Left cardiac atrium (tissue), 4 donors: ENCODE measurements at regions not wholly inside any gene's neighbourhood (a gene's known extent, or its start where the extent isn't known, plus 50 kb on each side); places are given as distances from the start of the nearest gene placed in this dataset.
"Not testable (repeated sequence)": the region's sequence is repeated elsewhere in the genome, so short reads cannot be mapped to it uniquely, and the experiment has no call there.

ENCODE experiments used
- ATAC-seq, 2 donors: fragments of 200-7000 bp; cut with Tn5 transposase; one replicate each; pipeline ENCODE4 v1.9.1; 2020; ENCODE audit warnings: mild to moderate bottlenecking in 2 of 2, moderate library complexity in 2 of 2
- DNase-seq: peaks from one replicate; pipeline ENCODE4 v3.0.0-alpha.2; 2020
- intact Hi-C, 2 donors: fragments of 100-400 bp; cut with DNase I; formaldehyde crosslinking; loops; one replicate each; pipeline versions ENCODE4 v1.14.1 to v1.15.1; 2022 to 2023
- donor health status: DM: no; HTN: yes; CAD: no.
- donor health status: DM: no; HTN: yes; CAD: no; lungs with severe emphysema.
- donor health status: DM: yes; HTN: yes; CAD: no.
- donor health status: Dilated cardiomyopathy.

- ATAC-seq, intact Hi-C loops: not testable (repeated sequence)
Observed at GRCh38 chr10:120798276-120798675, 52.9 kb upstream of the WDR11 start.

DNA sequence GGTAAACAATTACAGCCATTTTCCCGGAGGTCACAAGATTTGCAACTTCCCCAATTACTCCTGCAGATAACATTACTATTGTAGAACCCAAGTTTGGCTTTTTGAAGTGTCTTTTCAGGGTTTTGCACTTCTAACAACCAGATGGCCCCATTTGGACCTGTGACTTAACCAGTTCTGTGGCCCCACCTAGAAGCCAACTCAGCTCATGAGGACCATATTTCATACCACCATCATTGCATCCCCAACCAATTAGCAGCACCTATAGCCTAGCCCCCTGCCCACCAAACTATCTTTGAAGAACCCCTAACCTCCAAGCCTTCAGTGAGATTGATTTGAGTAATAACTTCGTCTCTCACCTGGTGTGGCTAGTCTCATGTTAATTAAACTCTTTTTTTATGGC lies 51.3 kb upstream of the WDR11 start:
- DNase-seq (no peak), ATAC-seq (no peak)
- intact Hi-C loops: no loop called here

More at GRCh38 chr10:120798276-120798675, 52.9 kb upstream of the WDR11 start:
- DNase-seq: not testable (repeated sequence)

GRCh38 chr10:120800528-120801323 lies 50.4 kb upstream of the WDR11 start:
- ATAC-seq (no peak), DNase-seq (no peak)
- intact Hi-C loops: no loop called here
